Omental fat pad (tissue), 3 donors: ENCODE measurements at regions not wholly inside any gene's neighbourhood (a gene's known extent, or its start where the extent isn't known, plus 50 kb on each side); places are given as distances from the start of the nearest gene placed in this dataset.

Experiments used
- ATAC-seq: fragments of 150-250 bp; one replicate; pipeline ENCODE4 v1.9.1; 2016; ENCODE audit warnings: mild to moderate bottlenecking, moderate library complexity; ENCODE audit not compliant: low FRiP score
- DNase-seq: peaks from one replicate; pipeline ENCODE4 v3.0.0-alpha.2; 2019; ENCODE audit warnings: low spot score
- TF ChIP-seq, protein P1 (sequence below), 3 donors: fragments of 450-650 bp; IDR thresholded peaks; one replicate each; pipeline ENCODE4 v1.5.1; 2016 to 2017; ENCODE audit warnings: antibody characterized with exemption in 3 of 3, mild to moderate bottlenecking in 3 of 3, moderate library complexity in 2 of 3

- TF ChIP-seq, protein P1, sequence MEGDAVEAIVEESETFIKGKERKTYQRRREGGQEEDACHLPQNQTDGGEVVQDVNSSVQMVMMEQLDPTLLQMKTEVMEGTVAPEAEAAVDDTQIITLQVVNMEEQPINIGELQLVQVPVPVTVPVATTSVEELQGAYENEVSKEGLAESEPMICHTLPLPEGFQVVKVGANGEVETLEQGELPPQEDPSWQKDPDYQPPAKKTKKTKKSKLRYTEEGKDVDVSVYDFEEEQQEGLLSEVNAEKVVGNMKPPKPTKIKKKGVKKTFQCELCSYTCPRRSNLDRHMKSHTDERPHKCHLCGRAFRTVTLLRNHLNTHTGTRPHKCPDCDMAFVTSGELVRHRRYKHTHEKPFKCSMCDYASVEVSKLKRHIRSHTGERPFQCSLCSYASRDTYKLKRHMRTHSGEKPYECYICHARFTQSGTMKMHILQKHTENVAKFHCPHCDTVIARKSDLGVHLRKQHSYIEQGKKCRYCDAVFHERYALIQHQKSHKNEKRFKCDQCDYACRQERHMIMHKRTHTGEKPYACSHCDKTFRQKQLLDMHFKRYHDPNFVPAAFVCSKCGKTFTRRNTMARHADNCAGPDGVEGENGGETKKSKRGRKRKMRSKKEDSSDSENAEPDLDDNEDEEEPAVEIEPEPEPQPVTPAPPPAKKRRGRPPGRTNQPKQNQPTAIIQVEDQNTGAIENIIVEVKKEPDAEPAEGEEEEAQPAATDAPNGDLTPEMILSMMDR (IDR thresholded peaks at IDR 0.05) = no peak
Measured at GRCh38 chr14:62018606-62019005, 256.4 kb downstream of the SNAPC1 start.

DNA sequence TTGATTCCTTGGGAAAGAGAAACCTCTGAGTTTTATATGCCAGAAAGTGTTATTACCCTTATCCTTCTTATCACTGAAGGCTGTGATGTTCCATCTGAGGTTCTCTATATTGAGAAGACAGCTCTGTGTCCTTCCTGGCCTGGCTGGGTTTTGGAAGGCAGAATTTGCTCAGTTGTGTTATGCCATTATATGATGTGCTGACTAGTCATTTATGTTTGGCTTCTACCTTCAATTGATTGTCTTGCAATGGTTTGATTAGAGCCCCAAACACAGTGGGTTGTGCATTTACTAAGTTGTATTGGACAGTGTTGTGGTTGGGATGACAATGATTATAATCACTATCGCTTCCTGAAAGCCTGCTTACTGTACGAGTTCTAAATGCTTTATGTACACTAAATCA, 265.7 kb downstream of the SNAPC1 start:
- DNase-seq (no peak), ATAC-seq (no peak)
- TF ChIP-seq, protein P1 (IDR thresholded peaks at IDR 0.05) = no peak

More at GRCh38 chr14:62018606-62019005, 256.4 kb downstream of the SNAPC1 start:
- no peak for ATAC-seq
- no peak for DNase-seq

- ATAC-seq (no peak), DNase-seq (no peak)
- TF ChIP-seq, protein P1 (IDR thresholded peaks at IDR 0.05) = no peak
Measured at GRCh38 chr14:62029569-62029924, 267.3 kb downstream of the SNAPC1 start.

DNA sequence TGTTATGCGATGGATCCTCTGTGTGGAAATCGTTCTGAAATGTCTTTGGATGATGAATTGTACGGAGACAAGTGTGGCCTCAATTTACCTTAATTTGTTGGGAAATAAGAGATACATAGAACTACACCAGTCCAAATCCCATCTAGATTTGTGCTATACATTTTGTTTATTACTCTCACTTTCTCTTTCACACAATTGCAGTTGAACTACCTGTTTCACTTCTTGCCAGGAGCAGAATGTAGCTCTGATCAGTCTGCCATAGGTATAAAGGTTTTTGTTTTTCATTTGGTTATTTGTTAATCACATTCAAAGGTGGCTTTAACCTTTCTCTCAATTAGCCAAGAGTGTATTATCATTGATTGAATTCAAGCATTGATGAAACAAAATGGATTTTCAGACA, 268.2 kb downstream of the SNAPC1 start:
- no peak for ATAC-seq
- DNase-seq = no peak
- TF ChIP-seq, protein P1 (IDR thresholded peaks at IDR 0.05) = no peak

- TF ChIP-seq, protein P1 (IDR thresholded peaks at IDR 0.05) = no peak
- DNase-seq (no peak), ATAC-seq (no peak)
Measured at GRCh38 chr14:62031504-62031903, 269.3 kb downstream of the SNAPC1 start.

DNA sequence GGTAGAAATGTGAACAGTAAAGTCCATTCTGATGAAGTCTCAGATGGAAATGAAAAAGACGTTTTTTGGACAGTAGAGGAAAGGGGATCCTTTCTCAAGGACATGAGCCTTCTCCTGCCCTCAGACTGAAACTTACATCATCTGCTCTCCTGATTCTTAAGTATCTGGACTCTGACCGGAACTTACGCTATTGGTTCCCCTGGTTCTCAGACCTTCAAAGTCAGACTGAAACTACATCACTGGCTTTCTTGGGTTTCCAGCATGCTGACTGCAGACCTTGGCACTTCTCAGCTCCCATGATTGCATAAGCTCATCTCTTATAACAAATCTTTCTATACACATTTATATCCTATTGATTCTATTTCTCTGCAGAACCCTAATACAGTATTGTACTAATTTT, 291.0 kb downstream of the SNAPC1 start:
- no peak for ATAC-seq
- DNase-seq = no peak

GRCh38 chr14:62056789-62057188, 294.6 kb downstream of the SNAPC1 start:
- no peak for ATAC-seq
- TF ChIP-seq, protein P1 (IDR thresholded peaks at IDR 0.05) = no peak
- no peak for DNase-seq

More for the DNA sequence above, 291.0 kb downstream of the SNAPC1 start:
- TF ChIP-seq, protein P1 (IDR thresholded peaks at IDR 0.05) = no peak
